ENCODE measurements at regions not wholly inside any gene's neighbourhood (a gene's known extent, or its start where the extent isn't known, plus 50 kb on each side); places are given as distances from the start of the nearest gene placed in this dataset.
"Not testable (repeated sequence)": the region's sequence is repeated elsewhere in the genome, so short reads cannot be mapped to it uniquely, and the experiment has no call there.

DNA sequence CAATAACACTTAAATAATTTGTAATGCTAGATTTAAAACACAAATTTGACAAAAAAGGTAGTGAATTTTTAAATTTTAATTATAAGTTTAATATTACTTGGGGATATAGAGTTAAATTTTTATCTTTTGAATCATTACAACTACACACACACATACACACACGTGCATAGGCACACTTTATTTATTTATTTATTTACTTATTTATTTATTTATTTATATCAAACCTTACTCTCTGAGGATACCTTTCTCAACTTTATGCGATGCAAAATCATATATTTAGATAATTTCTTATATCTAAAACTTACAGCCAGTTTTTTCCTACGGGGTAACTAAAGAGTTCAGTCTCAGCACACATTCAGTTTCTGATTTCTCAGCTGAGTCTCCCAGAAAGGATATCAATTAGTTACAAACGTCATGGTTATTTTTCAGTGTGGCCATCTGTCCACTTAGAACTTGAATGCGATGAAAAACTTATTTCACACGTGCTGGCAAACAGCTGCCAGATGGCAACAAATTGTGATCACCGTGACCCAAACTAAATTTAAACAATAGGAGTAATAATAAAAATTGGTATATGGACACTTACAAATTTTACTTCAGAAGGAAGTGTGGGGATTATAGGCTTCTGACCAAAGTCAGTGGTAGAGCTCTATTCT, 683.1 kb upstream of the PRR20A start:
- no peak for DNase-seq (ENCODE audit: low read depth)
- H3K4me3 ChIP-seq (ENCODE audit: low read depth, low read length) = no peak overlapping the region
- no peak for TF ChIP-seq CTCF (conservative IDR thresholded peaks at IDR 0.05; ENCODE audit: low read depth, low read length)

DNA sequence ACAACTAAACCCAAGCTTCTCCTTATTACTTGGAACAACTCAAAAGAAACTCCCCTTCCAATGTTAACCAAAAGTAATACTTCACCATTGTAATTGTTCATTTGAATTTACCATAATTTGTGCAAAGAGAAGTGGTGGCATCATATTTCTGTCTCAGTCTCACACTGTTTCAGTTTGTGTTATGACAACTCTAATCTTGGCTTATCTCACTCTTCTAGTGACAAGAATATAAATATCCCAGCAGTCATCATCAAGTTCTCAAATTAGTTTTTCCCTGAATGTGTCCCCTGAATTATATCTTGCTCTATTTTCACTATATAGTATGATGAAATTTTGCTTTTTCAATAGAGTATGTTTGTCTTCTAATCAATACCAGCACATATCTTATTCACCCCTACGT, 681.4 kb upstream of the PRR20A start:
- no peak overlapping the region for H3K4me3 ChIP-seq (ENCODE audit: low read depth, low read length)
- DNase-seq (ENCODE audit: low read depth) = no peak
- no peak for TF ChIP-seq CTCF (conservative IDR thresholded peaks at IDR 0.05; ENCODE audit: low read depth, low read length)

- TF ChIP-seq CTCF (conservative IDR thresholded peaks at IDR 0.05; ENCODE audit: low read depth, low read length) = no peak
- no peak for DNase-seq (ENCODE audit: low read depth)
- no peak overlapping the region for H3K4me3 ChIP-seq (ENCODE audit: low read depth, low read length)
Measured at GRCh38 chr13:56501750-56502149, 639.0 kb upstream of the PRR20A start.

DNA sequence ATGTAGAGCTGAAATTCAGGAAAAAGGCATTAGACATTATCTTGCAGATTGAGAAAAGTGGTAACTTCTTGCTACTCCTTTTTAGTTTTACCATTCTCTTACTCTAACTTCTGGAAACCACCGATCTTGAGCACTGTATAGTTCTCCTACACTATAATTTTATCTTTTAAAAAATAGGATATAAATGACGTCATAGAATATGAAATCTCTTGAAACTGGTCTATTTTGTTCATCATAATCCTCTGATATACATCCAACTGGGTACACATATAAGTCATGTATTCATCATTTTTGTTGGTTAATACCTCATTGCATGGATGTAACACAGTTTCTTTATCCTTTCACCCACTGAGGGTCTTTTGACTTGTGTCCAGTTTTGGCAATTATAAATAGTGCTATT, 629.9 kb upstream of the PRR20A start:
- no peak overlapping the region for H3K4me3 ChIP-seq (ENCODE audit: low read depth, low read length)
- DNase-seq (ENCODE audit: low read depth) = no peak
- no peak for TF ChIP-seq CTCF (conservative IDR thresholded peaks at IDR 0.05; ENCODE audit: low read depth, low read length)

DNA sequence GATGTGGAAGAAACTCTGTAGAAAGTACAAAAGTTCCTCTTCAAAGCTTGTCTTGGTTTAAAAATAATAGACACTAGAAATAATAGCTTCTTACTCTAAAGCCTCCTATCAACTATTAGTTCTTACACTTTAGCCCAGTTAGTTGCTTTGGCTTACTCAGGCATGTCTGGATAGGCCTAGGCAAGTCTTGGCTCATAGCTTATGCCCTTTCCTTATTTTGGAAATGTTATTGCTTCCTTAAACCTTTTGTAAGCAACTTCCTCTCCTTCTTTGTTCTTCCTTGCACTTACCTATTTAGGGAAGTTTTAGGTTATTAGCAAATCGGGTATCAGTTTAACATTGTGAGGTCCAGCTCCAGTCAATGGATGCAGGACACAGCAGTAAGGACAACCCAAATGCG, 628.4 kb upstream of the PRR20A start:
- H3K4me3 ChIP-seq (ENCODE audit: low read depth, low read length); DNase-seq (ENCODE audit: low read depth): not testable (repeated sequence)

DNA sequence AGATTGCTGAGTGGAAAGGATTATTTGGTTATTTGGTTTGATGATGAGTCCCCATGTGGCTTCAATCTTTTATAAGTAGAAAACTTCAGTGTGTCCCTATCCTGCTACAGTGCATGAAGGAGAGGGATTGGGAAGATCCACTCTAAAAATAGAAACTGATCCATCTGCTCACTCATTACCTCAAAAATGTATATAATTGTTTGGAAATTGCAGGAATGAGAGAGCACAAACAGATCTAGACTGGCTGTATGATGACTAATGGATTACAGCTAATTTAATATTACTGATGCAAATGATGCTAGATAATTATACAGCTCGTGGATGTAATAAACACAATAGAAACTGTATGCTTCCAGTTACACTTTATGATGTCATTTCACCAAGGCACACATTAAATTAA, 625.3 kb upstream of the PRR20A start:
- no peak overlapping the region for H3K4me3 ChIP-seq (ENCODE audit: low read depth, low read length)
- TF ChIP-seq CTCF (conservative IDR thresholded peaks at IDR 0.05; ENCODE audit: low read depth, low read length) = no peak
- DNase-seq (ENCODE audit: low read depth) = no peak

- no peak for TF ChIP-seq CTCF (conservative IDR thresholded peaks at IDR 0.05; ENCODE audit: low read depth, low read length)
- no peak overlapping the region for H3K4me3 ChIP-seq (ENCODE audit: low read depth, low read length)
- no peak for DNase-seq (ENCODE audit: low read depth)
Measured at GRCh38 chr13:56528040-56528790, 612.5 kb upstream of the PRR20A start.

Measured in epithelial cell of proximal tubule (primary cell).